Fibroblast of lung (primary cell): ENCODE measurements at regions not wholly inside any gene's neighbourhood (a gene's known extent, or its start where the extent isn't known, plus 50 kb on each side); places are given as distances from the start of the nearest gene placed in this dataset.

ENCODE experiments used
- DNase-seq, 2 donors: peaks; one replicate each; pipeline versions ENCODE4 v3.0.0 to v3.0.0-alpha.2; 2010; ENCODE audit warnings: low read depth in 2 of 2
- H2AFZ ChIP-seq: 2 replicates; pipeline ENCODE4 v1.5.1; 2012; ENCODE audit warnings: low read length, control low read depth, inconsistent platforms
- H3K27ac ChIP-seq: 2 replicates; pipeline ENCODE4 v1.5.1; 2011; ENCODE audit warnings: low read length, control low read depth; ENCODE audit not compliant: insufficient read depth
- H3K27me3 ChIP-seq: 2 replicates; pipeline ENCODE4 v1.5.1; 2011; ENCODE audit warnings: mild to moderate bottlenecking, low read length; ENCODE audit not compliant: control insufficient read depth, insufficient read depth
- H3K36me3 ChIP-seq: 2 replicates; pipeline ENCODE4 v1.5.1; 2011; ENCODE audit warnings: low read length; ENCODE audit not compliant: control insufficient read depth, insufficient read depth
- H3K4me1 ChIP-seq: 2 replicates; pipeline ENCODE4 v1.5.1; 2011; ENCODE audit warnings: low read length; ENCODE audit not compliant: control insufficient read depth, insufficient read depth; ENCODE audit errors: extremely low read depth
- H3K4me2 ChIP-seq: 2 replicates; pipeline ENCODE4 v1.5.1; 2011; ENCODE audit warnings: low read length, control low read depth; ENCODE audit not compliant: insufficient read depth; ENCODE audit errors: extremely low read depth
- H3K4me3 ChIP-seq, 4 experiments: fragments of 200-600 bp in 1 of 4; sonication (generic) in 1 of 4; replicated peaks in 1 of 4; 2 replicates each; pipeline ENCODE4 v1.5.1; 2011 to 2016; ENCODE audit warnings: low read length in 4 of 4, low read depth in 3 of 4, mild to moderate bottlenecking in 3 of 4, control low read depth in 2 of 4, inconsistent platforms in 1 of 4, mixed read lengths in 1 of 4; ENCODE audit not compliant: insufficient read depth in 1 of 4; ENCODE audit errors: control extremely low read depth in 1 of 4
- H3K79me2 ChIP-seq: 2 replicates; pipeline ENCODE4 v1.5.1; 2012; ENCODE audit warnings: mild to moderate bottlenecking, low read length, inconsistent platforms; ENCODE audit not compliant: control insufficient read depth, insufficient read depth
- H3K9ac ChIP-seq: 2 replicates; pipeline ENCODE4 v1.5.1; 2011; ENCODE audit warnings: mild to moderate bottlenecking, low read length, control low read depth; ENCODE audit not compliant: insufficient read depth
- H3K9me3 ChIP-seq: 2 replicates; pipeline ENCODE4 v1.5.1; 2012; ENCODE audit warnings: low read depth, low read length; ENCODE audit not compliant: control insufficient read depth, insufficient read depth
- H4K20me1 ChIP-seq: 2 replicates; pipeline ENCODE4 v1.5.1; 2011; ENCODE audit warnings: low read length; ENCODE audit not compliant: control insufficient read depth, insufficient read depth; ENCODE audit errors: extremely low read depth
- EZH2 ChIP-seq: IDR thresholded peaks from 2 replicates; pipeline ENCODE4 v1.5.1; 2012; ENCODE audit warnings: low read length, control low read depth, mild to moderate bottlenecking; ENCODE audit errors: missing control alignments
- TF ChIP-seq, protein P1 (sequence below), 2 donors: IDR thresholded peaks in 1 of 2; conservative IDR thresholded peaks in 1 of 2; 1 replicate in 1 of 2; 2 replicates in 1 of 2; pipeline ENCODE4 v1.5.1; 2011 to 2012; ENCODE audit warnings: low read length in 2 of 2, control low read depth in 1 of 2, inconsistent platforms in 1 of 2, low read depth in 1 of 2, mild to moderate bottlenecking in 1 of 2

DNA sequence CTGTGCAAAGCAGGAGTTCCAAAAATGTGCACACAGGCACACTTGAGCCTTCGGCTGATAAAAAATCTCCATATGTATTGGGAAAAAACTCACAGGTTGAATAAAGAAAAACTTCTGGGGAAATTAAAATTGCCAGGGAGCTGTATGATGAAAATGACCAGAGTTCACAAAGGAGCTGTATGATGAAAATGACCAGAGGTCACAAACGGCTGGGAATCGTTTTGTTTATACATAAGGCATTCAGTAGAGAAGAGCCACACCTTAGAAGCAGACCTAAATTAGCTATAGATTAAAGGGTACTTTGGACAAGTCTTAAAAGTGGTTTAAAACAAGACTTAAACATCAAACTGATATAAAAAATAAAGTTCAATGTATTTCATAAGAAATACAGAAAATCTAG lies 251.7 kb upstream of the TMEM132C start:
- H3K27ac ChIP-seq: no peak overlapping the region
- no peak for TF ChIP-seq EZH2
- TF ChIP-seq, protein P1, sequence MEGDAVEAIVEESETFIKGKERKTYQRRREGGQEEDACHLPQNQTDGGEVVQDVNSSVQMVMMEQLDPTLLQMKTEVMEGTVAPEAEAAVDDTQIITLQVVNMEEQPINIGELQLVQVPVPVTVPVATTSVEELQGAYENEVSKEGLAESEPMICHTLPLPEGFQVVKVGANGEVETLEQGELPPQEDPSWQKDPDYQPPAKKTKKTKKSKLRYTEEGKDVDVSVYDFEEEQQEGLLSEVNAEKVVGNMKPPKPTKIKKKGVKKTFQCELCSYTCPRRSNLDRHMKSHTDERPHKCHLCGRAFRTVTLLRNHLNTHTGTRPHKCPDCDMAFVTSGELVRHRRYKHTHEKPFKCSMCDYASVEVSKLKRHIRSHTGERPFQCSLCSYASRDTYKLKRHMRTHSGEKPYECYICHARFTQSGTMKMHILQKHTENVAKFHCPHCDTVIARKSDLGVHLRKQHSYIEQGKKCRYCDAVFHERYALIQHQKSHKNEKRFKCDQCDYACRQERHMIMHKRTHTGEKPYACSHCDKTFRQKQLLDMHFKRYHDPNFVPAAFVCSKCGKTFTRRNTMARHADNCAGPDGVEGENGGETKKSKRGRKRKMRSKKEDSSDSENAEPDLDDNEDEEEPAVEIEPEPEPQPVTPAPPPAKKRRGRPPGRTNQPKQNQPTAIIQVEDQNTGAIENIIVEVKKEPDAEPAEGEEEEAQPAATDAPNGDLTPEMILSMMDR (conservative IDR thresholded peaks at IDR 0.05 in 1 of 2, IDR thresholded peaks at IDR 0.05 in 1 of 2; ENCODE audit: low read depth in 1 of 2, low read length in 2 of 2): no peak

DNA sequence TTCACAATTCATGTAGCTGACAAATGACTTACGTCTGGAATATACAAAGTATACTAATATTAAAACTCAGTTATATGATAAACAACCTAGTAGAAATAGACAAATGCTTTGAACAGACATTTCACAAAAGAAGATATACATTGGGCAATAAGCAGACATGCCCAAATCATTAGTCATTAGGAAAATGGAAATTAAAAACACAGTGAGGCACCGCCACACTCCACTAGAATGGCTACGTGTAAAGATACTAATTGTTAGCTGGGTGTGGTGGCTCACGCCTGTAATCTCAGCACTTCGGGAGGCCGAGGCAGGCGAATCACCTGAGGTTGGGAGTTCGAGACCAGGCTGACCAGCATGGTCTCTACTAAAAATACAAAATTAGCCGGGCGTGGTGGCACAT lies 248.9 kb upstream of the TMEM132C start:
- no peaks in the 10 kb centered on the region for H4K20me1 ChIP-seq
- H3K4me1 ChIP-seq: no peaks in the 10 kb centered on the region
- no peak overlapping the region for H2AFZ ChIP-seq
- H3K27ac ChIP-seq: no peak overlapping the region
- no peak overlapping the region for H3K4me2 ChIP-seq
- H3K27me3 ChIP-seq: no peaks in the 10 kb centered on the region
- no peak for DNase-seq
- TF ChIP-seq EZH2: no peak
- TF ChIP-seq, protein P1 (conservative IDR thresholded peaks at IDR 0.05 in 1 of 2, IDR thresholded peaks at IDR 0.05 in 1 of 2; ENCODE audit: low read depth in 1 of 2, low read length in 2 of 2): no peak
- no peak overlapping the region for H3K4me3 ChIP-seq
- H3K9ac ChIP-seq: no peak overlapping the region
- H3K79me2 ChIP-seq: no peaks in the 10 kb centered on the region
- no peaks in the 10 kb centered on the region for H3K9me3 ChIP-seq
- no peaks in the 10 kb centered on the region for H3K36me3 ChIP-seq

More for the DNA sequence above, 251.7 kb upstream of the TMEM132C start:
- Histone ChIP-seq H3K9me3 (no peaks in the 10 kb centered on the region), H3K4me2 (no peak overlapping the region), H3K4me3 (no peak overlapping the region), H3K27me3 (no peaks in the 10 kb centered on the region), H2AFZ (no peak overlapping the region), H3K79me2 (no peaks in the 10 kb centered on the region), H4K20me1 (no peaks in the 10 kb centered on the region), H3K4me1 (no peaks in the 10 kb centered on the region), H3K9ac (no peak overlapping the region), H3K36me3 (no peaks in the 10 kb centered on the region)
- no peak for DNase-seq

DNA sequence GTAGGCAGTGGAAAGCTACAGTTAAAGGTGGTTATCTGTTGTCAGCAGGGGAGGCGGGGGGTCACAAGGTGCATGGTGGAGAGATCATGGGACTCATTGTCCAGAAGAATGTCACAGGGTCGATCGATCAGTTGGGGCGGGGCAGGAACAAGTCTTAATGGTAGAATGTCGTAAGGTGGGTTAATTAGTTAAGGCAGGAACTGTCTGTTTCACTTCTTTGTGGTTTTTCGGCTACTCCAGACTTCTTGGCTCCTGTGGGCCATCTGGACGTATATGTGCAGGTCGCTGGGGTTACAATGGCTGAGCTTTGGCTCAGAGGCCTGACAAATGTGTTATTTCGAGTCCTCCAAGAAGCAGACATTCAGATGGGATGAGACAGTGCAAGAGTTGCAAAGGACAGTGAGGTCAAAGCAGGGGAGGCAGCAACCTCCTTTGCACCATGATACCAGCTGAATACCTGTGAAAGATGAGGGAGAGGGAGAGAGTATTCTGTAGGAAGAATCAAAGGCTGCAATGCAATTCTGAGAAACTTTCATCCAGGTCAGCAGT lies 246.9 kb upstream of the TMEM132C start:
- Histone ChIP-seq H3K36me3 (no peaks in the 10 kb centered on the region), H3K79me2 (no peaks in the 10 kb centered on the region), H3K4me1 (no peaks in the 10 kb centered on the region), H2AFZ (no peak overlapping the region), H3K27me3 (no peaks in the 10 kb centered on the region), H3K9me3 (no peaks in the 10 kb centered on the region), H3K4me2 (no peak overlapping the region), H3K9ac (no peak overlapping the region), H4K20me1 (no peaks in the 10 kb centered on the region), H3K4me3 (no peak overlapping the region), H3K27ac (no peak overlapping the region)
- TF ChIP-seq, protein P1 (conservative IDR thresholded peaks at IDR 0.05 in 1 of 2, IDR thresholded peaks at IDR 0.05 in 1 of 2; ENCODE audit: low read depth in 1 of 2, low read length in 2 of 2): no peak
- no peak for TF ChIP-seq EZH2
- DNase-seq: no peak
